ENCODE measurements at regions not wholly inside any gene's neighbourhood (a gene's known extent, or its start where the extent isn't known, plus 50 kb on each side); places are given as distances from the start of the nearest gene placed in this dataset.

- TF ChIP-seq BCL11A (IDR thresholded peaks at IDR 0.05; ENCODE audit: low read depth in 2 of 2, low read length in 2 of 2), result no peak
- TF ChIP-seq SAP30 (IDR thresholded peaks at IDR 0.05; ENCODE audit: insufficient read depth, insufficient replicate concordance, low read length), result no peak
- no peak for TF ChIP-seq E2F6 (IDR thresholded peaks at IDR 0.05)
- TF ChIP-seq SP4 (IDR thresholded peaks at IDR 0.05; ENCODE audit: low read length), result no peak
Measured at GRCh38 chr20:39632757-39633156, 670.6 kb downstream of the DHX35 start (continued).
